Endothelial cell of umbilical vein (primary cell): ENCODE measurements at regions not wholly inside any gene's neighbourhood (a gene's known extent, or its start where the extent isn't known, plus 50 kb on each side); places are given as distances from the start of the nearest gene placed in this dataset.

Experiments used
- BruUV-seq: library from RNA; stranded (reverse); fragments of 400-500 nt; replicated peaks from 2 replicates; lab custom pipeline; 2021; lab: Mats Ljungman, UMichigan
- CTCF ChIA-PET: fragments of 300-600, 350-600 bp; sonication (Branson Sonifier 250); formaldehyde crosslinking; loops from one replicate; lab custom pipeline; 2021; ENCODE audit warnings: antibody characterized with exemption, inconsistent platforms; lab: Charles Lee
- POLR2A ChIA-PET: fragments of 300-600, 350-600 bp; sonication (Branson Sonifier 250); formaldehyde crosslinking; loops from one replicate; lab custom pipeline; 2021; ENCODE audit warnings: antibody characterized with exemption, inconsistent platforms; lab: Charles Lee
- DNase-seq: peaks from one replicate; pipeline ENCODE4 v3.0.0-alpha.2; 2011; ENCODE audit warnings: low read depth, low spot score
- FAIRE-seq: peaks from 2 replicates; lab custom pipeline; 2011; peaks lifted over from hg19 to GRCh38; lab: Jason Lieb, UNC
- H2AFZ ChIP-seq: 2 replicates; pipeline ENCODE4 v1.6.0; 2012; ENCODE audit warnings: low read depth, low read length, control low read depth, inconsistent platforms
- H3K27ac ChIP-seq: 2 replicates; pipeline ENCODE4 v1.5.1; 2011; ENCODE audit warnings: low read depth, mild to moderate bottlenecking, control low read depth, low read length, moderate library complexity; ENCODE audit not compliant: insufficient read depth
- H3K27me3 ChIP-seq, 2 experiments: 2 replicates each; pipeline versions ENCODE4 v1.6.0 to v1.6.1; 2011; ENCODE audit warnings: low read length in 2 of 2, mixed read lengths in 1 of 2; ENCODE audit not compliant: control insufficient read depth in 2 of 2, insufficient read depth in 2 of 2
- H3K36me3 ChIP-seq, 2 experiments: 2 replicates in 1 of 2; 3 replicates in 1 of 2; pipeline ENCODE4 v1.5.1; 2011; ENCODE audit warnings: low read length in 2 of 2, mild to moderate bottlenecking in 1 of 2, moderate library complexity in 1 of 2; ENCODE audit not compliant: control insufficient read depth in 2 of 2, insufficient read depth in 2 of 2; ENCODE audit errors: extremely low read depth in 1 of 2
- H3K4me1 ChIP-seq: 3 replicates; pipeline ENCODE4 v1.5.1; 2011; ENCODE audit warnings: mild to moderate bottlenecking, low read length; ENCODE audit not compliant: control insufficient read depth, insufficient read depth; ENCODE audit errors: extremely low read depth
- H3K4me2 ChIP-seq: 2 replicates; pipeline ENCODE4 v1.6.1; 2011; ENCODE audit warnings: low read length, control low read depth, mixed read lengths; ENCODE audit not compliant: insufficient read depth
- H3K4me3 ChIP-seq, 3 experiments: fragments of 200-600 bp in 1 of 3; sonication (generic), shearing (Covaris generic) in 1 of 3; replicated peaks in 1 of 3; 2 replicates each; pipeline ENCODE4 v1.5.1; 2011 to 2016; ENCODE audit warnings: control low read depth in 3 of 3, low read length in 3 of 3, mild to moderate bottlenecking in 2 of 3, inconsistent platforms in 1 of 3, low read depth in 1 of 3, moderate library complexity in 1 of 3; ENCODE audit not compliant: insufficient read depth in 1 of 3
- H3K79me2 ChIP-seq: 2 replicates; pipeline ENCODE4 v1.6.0; 2012; ENCODE audit warnings: low read length, inconsistent platforms; ENCODE audit not compliant: control insufficient read depth, insufficient read depth
- H3K9ac ChIP-seq: replicated peaks from 2 replicates; pipeline ENCODE3; 2011; ENCODE audit warnings: low read length, control low read depth; ENCODE audit not compliant: insufficient read depth; ENCODE audit errors: extremely low read depth
- H3K9me1 ChIP-seq: replicated peaks from 3 replicates; pipeline ENCODE4 v1.6.0; 2011; ENCODE audit warnings: mild to moderate bottlenecking, low read length; ENCODE audit not compliant: control insufficient read depth, insufficient read depth; ENCODE audit errors: extremely low read depth
- H3K9me3 ChIP-seq: replicated peaks from 2 replicates; pipeline ENCODE4 v1.5.1; 2012; ENCODE audit warnings: low read length, inconsistent platforms; ENCODE audit not compliant: control insufficient read depth, insufficient read depth
- H4K20me1 ChIP-seq: replicated peaks from 2 replicates; pipeline ENCODE3; 2011; ENCODE audit warnings: mild to moderate bottlenecking, low read length; ENCODE audit not compliant: control insufficient read depth, insufficient read depth; ENCODE audit errors: extremely low read depth
- FOS ChIP-seq: IDR thresholded peaks from 2 replicates; pipeline ENCODE4 v1.6.1; 2011; ENCODE audit warnings: mild to moderate bottlenecking, low read length, moderate library complexity, borderline replicate concordance; ENCODE audit not compliant: insufficient read depth
- GATA2 ChIP-seq: IDR thresholded peaks from 2 replicates; pipeline ENCODE4 v1.7.0; 2011; ENCODE audit warnings: low read depth, mild to moderate bottlenecking, moderate library complexity, mixed read lengths, low read length; ENCODE audit not compliant: insufficient read length, insufficient read depth
- JUN ChIP-seq: IDR thresholded peaks from 2 replicates; pipeline ENCODE4 v1.6.1; 2011; ENCODE audit warnings: borderline replicate concordance, low read depth; ENCODE audit not compliant: insufficient read length, insufficient read depth
- MYC ChIP-seq: IDR thresholded peaks from one replicate; pipeline ENCODE4 v1.6.1; 2011; ENCODE audit warnings: mild to moderate bottlenecking, low read depth, low read length
- dilution Hi-C: fragments of 300-500 bp; cut with MboI; formaldehyde crosslinking; loops from one replicate; pipeline ENCODE4 v1.15.0; 2019; ENCODE audit warnings: low sequenced_read_pairs; ENCODE audit not compliant: extremely low pct_ligation_motif_present
- intact Hi-C: fragments of 100-400 bp; cut with micrococcal nuclease; formaldehyde crosslinking; loops from one replicate; pipeline ENCODE4 v1.10.0; 2022

GRCh38 chr20:10832141-10832540 lies 158.3 kb upstream of the JAG1 start:
- H3K79me2 ChIP-seq = no peaks in the 10 kb centered on the region
- intact Hi-C loops = no loop called here
- POLR2A ChIA-PET = no interaction called here
- no peak for DNase-seq
- CTCF ChIA-PET = no interaction called here
- FAIRE-seq = no peak
- dilution Hi-C loops = no loop called here
- BruUV-seq = no TSS peak
- H4K20me1 ChIP-seq = no peaks in the 10 kb centered on the region
- H3K9ac ChIP-seq = no peak overlapping the region
- H3K4me1 ChIP-seq = no peaks in the 10 kb centered on the region
- H2AFZ ChIP-seq = no peak overlapping the region
- no peak overlapping the region for H3K27ac ChIP-seq
- no peak overlapping the region for H3K4me2 ChIP-seq
- H3K9me3 ChIP-seq = no peaks in the 10 kb centered on the region
- H3K36me3 ChIP-seq = no peaks in the 10 kb centered on the region
- H3K9me1 ChIP-seq = no peaks in the 10 kb centered on the region
- H3K4me3 ChIP-seq = no peak overlapping the region
- TF ChIP-seq GATA2 (no peak), JUN (no peak), MYC (no peak)
- H3K27me3 ChIP-seq = no peaks in the 10 kb centered on the region

GRCh38 chr20:10837901-10838300 lies 164.1 kb upstream of the JAG1 start:
- no peak overlapping the region for H3K9ac ChIP-seq
- dilution Hi-C loops = no loop called here
- POLR2A ChIA-PET = no interaction called here

More at GRCh38 chr20:10837901-10838300, 164.1 kb upstream of the JAG1 start:
- CTCF ChIA-PET = no interaction called here
- Histone ChIP-seq H3K27me3 (no peaks in the 10 kb centered on the region), H3K4me2 (no peak overlapping the region), H3K9me3 (no peaks in the 10 kb centered on the region), H3K27ac (no peak overlapping the region), H4K20me1 (no peaks in the 10 kb centered on the region), H3K9me1 (no peaks in the 10 kb centered on the region), H3K4me3 (no peak overlapping the region), H2AFZ (no peak overlapping the region), H3K79me2 (no peaks in the 10 kb centered on the region), H3K36me3 (no peaks in the 10 kb centered on the region), H3K4me1 (no peaks in the 10 kb centered on the region)
- no peak for TF ChIP-seq FOS
- BruUV-seq = no TSS peak
- intact Hi-C loops = no loop called here
- FAIRE-seq (no peak), DNase-seq (no peak)
